T-helper 2 cell (primary cell): ENCODE measurements at regions not wholly inside any gene's neighbourhood (a gene's known extent, or its start where the extent isn't known, plus 50 kb on each side); places are given as distances from the start of the nearest gene placed in this dataset.
A peak's percentile ranks its signal among the peaks of the same experiment; 100 is the strongest.
"Not testable (repeated sequence)": the region's sequence is repeated elsewhere in the genome, so short reads cannot be mapped to it uniquely, and the experiment has no call there.

ENCODE experiments used
- DNase-seq, 5 experiments: peaks; one replicate each; pipeline versions ENCODE4 v3.0.0 to v3.0.0-alpha.2; 2012 to 2022

- DNase-seq: no peak
Observed at GRCh38 chr4:116005037-116005805, 891.8 kb upstream of the NDST4 start.

- DNase-seq: no peak
Observed at GRCh38 chr4:116001291-116001690, 887.9 kb upstream of the NDST4 start.

- DNase-seq: no peak
Observed at GRCh38 chr4:115986573-115986972, 873.2 kb upstream of the NDST4 start.

GRCh38 chr4:115975421-115976001 is 862.1 kb upstream of the NDST4 start:
- not testable (repeated sequence) for DNase-seq

DNA sequence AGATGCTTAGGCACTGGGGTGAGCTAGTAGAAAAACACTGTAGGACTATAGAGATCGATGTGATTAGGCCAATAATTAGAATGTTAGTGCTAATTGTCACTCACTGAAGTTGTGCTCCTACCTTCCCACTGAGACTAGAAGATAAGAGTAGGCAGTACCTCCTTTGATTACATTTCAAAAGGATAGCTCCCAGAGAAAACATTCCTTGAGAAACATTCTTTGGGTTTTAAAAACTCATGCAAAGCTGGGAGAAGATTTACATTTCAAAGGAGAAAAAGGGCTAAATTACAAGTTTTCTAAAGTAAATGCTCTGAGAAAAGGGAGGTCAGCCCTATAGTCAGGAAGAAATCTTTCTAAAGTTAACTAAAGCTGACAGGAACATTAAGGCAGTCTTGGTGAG is 860.3 kb upstream of the NDST4 start:
- DNase-seq: no peak

DNA sequence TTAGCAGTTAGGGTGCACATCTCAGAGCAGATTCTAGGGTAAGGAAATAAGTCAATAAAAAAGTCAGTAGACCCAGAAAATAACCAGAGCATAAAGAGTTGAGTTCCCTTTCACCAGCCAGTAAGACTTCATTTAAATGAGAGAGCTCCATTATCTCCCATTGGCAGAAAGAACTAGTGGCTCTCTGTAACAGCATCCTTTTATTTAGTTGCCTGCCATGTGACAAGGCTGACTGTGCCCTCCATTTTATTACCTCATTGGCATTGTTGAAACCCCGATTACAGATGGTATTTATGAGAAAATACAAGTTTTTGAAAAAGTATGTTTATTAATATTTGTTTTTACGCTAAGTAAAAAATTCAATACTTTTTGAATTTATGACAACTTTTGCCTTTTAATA is 859.5 kb upstream of the NDST4 start:
- no peak for DNase-seq

- no peak for DNase-seq
Observed at GRCh38 chr4:115970859-115971258, 857.4 kb upstream of the NDST4 start.

DNA sequence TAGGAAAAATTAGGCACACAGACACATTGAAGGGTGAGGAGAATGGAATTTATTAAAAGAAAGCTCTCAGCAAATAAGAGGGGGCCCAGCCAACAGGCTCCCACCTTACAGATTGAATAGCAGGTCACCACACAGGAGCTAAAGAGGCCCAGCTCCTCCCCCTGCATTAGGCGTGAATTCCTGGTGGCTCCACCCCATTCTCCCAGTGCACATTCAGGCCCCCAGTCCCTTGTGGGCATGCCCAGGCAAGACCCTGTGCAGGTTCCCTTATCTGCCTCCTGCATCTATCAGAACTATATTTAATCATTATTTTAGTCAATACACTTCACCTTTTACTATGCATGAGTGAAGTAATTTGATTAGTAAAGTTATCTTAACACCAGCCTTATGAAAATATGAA is 856.3 kb upstream of the NDST4 start:
- DNase-seq: no peak

DNA sequence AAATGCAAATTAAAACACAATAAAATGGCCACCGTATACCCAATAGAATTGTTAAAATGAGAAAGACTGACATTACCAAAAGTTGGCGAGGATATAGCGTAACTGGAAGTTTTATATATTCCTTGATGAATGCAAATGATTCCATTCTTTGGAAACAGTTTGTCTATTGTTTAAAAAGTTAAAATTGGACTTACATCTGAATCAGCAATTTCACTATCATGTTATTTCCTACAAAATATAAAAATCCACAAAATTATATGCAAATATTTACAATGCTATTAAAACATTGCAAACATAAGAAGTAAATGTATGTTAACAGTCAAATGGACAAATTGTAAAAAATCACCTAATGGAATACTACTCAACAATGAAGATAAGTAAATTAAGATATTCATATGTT is 852.2 kb upstream of the NDST4 start:
- no peak for DNase-seq

- DNase-seq: peak in 1 of 5 experiments; percentile 7
Observed at GRCh38 chr4:115956054-115956796, 842.8 kb upstream of the NDST4 start.

DNA sequence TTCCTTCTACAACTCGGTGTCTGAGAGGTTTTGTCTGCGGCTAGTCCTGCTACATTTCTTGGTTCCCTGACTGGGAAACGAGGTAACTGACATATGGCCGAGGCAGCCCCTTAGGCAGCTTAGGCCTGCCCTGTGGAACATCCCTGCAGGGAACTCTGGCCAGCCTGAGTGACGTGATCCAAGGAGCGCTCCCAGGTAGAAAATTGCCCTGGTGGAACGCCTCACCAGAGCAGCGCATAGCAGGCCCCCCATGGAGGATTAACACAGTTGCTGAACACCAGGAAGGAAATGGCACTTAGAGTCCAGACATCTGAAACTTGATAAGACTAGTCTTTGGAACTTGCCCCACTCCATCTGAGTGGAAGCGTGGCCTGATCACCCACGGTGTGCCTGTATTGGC is 837.4 kb upstream of the NDST4 start:
- no peak for DNase-seq

DNA sequence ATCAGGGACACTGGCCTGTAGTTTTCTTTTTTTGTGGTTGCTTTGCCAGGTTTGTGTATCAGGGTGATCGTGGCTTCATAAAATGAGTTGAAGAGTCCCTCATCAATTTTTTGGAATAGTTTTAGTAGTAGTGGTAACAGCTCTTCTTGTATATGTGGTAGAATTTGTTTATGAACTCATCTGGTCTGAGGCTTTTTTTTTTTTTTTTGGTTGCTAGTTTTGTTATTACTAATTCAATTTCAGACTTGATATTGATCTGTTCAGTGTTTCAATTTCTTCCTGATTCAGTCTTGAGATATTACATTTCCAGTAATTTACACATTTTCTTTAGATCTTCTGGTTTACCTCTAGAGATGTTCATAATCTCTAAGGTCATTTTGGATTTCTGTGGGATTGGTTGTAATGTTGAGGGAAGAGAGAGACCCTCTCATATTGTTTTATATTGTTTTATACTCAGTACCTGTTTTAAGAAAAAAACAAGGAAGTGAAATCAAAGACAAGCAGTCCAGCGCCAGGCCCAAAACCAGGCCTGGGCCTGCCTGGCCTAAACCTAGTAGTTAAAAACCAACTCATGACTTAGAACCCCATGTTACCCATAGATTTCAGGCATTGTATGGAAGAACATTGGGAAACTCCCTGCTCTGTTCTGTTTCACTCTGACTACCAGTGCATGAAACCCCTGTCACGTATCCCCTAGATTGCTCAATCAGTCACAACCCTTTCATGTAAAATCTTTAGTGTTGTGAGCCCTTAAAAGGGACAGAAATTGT is 836.7 kb upstream of the NDST4 start:
- peak in 1 of 5 experiments; percentile 57 for DNase-seq

- no peak for DNase-seq
Observed at GRCh38 chr4:115945026-115945425, 831.6 kb upstream of the NDST4 start.

- DNase-seq: no peak
Observed at GRCh38 chr4:115944146-115944905, 830.9 kb upstream of the NDST4 start.

GRCh38 chr4:115938764-115939443 is 825.5 kb upstream of the NDST4 start:
- no peak for DNase-seq

DNA sequence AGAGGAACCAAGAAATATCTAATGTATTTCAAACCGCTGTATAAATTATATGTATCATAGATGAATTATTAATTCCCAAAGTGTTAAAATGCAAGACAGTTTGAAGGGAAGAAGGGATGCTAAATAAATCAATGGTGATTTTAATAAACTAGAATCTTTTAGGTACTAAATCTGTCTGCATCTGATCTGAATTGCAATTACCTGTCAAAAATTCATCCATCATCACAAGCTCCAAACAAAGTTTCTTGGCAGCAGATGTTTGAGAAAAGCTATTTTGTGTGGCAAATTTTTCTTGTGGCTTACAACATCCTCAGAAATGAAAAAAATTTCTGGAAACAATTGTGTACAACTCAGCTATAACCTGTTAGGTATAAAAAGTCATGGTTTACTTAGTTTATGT is 816.0 kb upstream of the NDST4 start:
- no peak for DNase-seq

DNA sequence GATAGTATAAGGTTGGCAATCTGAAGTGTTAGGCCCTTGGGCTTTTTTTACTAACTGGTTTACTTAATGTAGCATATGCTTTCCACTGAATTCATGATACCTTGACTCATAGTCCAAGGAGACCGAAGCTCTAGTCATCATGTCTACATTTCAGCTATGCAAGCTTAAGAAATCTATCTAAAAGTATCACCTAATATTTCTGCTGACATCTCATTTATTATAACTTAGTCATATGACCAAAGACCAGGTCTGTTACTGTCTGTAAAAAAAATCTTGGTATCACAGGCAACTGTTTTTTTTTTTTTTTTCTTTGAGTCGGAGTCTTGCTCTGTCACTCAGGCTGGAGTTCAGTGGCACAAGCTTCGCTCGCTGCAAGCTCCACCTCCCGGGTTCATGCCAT is 814.0 kb upstream of the NDST4 start:
- DNase-seq: no peak

GRCh38 chr4:115923152-115923551 is 809.7 kb upstream of the NDST4 start:
- DNase-seq: no peak

- no peak for DNase-seq
Observed at GRCh38 chr4:115920637-115921036, 807.2 kb upstream of the NDST4 start.

DNA sequence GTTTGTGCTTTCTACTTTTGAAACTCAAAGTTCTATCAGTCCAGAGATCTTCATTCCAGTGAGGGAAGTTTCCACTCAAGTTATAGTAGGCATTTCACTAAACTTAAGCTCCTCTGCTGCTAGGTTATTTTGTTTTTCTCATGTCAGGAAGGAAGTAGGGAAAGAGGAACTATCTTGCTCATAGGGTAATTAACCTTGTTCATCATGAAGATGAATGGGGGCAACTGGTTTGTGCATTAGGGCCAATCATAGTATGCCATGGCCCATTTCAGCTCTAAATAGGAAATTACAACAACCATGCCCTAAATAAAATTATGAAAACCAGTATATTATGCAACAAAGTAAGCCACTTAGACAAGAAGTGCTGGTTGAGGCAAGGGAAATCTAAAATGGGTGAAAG is 804.7 kb upstream of the NDST4 start:
- DNase-seq: no peak

DNA sequence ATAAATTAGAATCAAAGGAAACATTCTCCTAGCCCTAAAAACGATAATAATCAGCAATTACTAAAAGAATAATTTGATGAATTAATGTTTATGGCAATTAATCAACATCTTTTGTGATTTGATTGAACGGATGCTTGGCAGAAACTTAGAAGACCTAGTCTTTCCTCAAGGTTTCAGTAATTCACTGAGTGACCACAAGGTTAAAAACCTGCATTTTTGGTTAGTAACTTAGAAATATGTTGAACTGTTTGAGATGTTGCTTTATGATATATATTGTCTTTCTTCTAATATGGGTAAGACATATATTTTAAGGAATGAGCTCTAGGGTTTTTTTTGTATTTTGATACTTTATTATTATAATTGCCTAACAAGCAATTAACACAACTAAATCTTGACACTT is 793.0 kb upstream of the NDST4 start:
- no peak for DNase-seq

- no peak for DNase-seq
Observed at GRCh38 chr4:115883847-115884246, 770.4 kb upstream of the NDST4 start.
